SU-DHL-6 (cell line): ENCODE measurements at regions not wholly inside any gene's neighbourhood (a gene's known extent, or its start where the extent isn't known, plus 50 kb on each side); places are given as distances from the start of the nearest gene placed in this dataset.

Source experiments
- EZH2phosphoT487 ChIP-seq: fragments of 200-600 bp; sonication (generic), shearing (Covaris generic); conservative IDR thresholded peaks from 2 replicates; pipeline ENCODE4 v1.6.1; 2018; ENCODE audit warnings: mild to moderate bottlenecking, antibody characterized with exemption, low read length, moderate library complexity, mixed read lengths
- TF ChIP-seq, protein P1 (sequence below): fragments of 200-600 bp; sonication (generic); IDR thresholded peaks from one replicate; pipeline ENCODE4 v1.5.1; 2017; ENCODE audit warnings: antibody characterized with exemption, mild to moderate bottlenecking, low read length, moderate library complexity; ENCODE audit not compliant: insufficient read depth, poor library complexity, severe bottlenecking

DNA sequence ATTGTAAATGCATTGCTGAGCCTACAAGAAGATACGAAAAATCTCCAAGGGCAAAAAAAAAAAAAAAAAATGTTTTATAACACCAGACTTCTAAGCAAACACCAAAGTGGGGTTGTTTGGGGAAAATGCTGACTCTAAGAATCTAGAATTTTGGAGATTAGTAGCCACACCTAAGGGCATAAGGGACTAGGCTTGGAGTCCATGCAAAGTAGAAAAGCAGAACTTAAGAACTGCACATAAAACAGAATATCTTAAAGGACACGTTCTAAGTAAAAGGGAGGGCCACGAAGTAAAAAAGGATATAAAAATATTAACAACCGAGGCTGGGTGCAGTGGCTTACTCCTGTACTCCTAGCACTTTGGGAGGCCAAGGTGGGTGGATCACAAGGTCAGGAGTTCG, 269.8 kb upstream of the AUTS2 start:
- TF ChIP-seq, protein P1, sequence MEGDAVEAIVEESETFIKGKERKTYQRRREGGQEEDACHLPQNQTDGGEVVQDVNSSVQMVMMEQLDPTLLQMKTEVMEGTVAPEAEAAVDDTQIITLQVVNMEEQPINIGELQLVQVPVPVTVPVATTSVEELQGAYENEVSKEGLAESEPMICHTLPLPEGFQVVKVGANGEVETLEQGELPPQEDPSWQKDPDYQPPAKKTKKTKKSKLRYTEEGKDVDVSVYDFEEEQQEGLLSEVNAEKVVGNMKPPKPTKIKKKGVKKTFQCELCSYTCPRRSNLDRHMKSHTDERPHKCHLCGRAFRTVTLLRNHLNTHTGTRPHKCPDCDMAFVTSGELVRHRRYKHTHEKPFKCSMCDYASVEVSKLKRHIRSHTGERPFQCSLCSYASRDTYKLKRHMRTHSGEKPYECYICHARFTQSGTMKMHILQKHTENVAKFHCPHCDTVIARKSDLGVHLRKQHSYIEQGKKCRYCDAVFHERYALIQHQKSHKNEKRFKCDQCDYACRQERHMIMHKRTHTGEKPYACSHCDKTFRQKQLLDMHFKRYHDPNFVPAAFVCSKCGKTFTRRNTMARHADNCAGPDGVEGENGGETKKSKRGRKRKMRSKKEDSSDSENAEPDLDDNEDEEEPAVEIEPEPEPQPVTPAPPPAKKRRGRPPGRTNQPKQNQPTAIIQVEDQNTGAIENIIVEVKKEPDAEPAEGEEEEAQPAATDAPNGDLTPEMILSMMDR, result no peak
- TF ChIP-seq EZH2phosphoT487, result no peak
